HG03520 (cell line): ENCODE measurements at regions not wholly inside any gene's neighbourhood (a gene's known extent, or its start where the extent isn't known, plus 50 kb on each side); places are given as distances from the start of the nearest gene placed in this dataset.

Experiments used
- ATAC-seq: cut with Tn5 transposase; IDR thresholded peaks from one replicate; pipeline ENCODE4 v1.9.1; 2021; ENCODE audit warnings: mild to moderate bottlenecking, moderate library complexity; ENCODE audit not compliant: unreplicated experiment

- ATAC-seq, result no peak
These were observed 434.8 kb upstream of the SLC8A1 start for GRCh38 chr2:40886655-40887054.

GRCh38 chr2:40896358-40896757, 444.5 kb upstream of the SLC8A1 start:
- no peak for ATAC-seq

GRCh38 chr2:40914666-40915065, 462.8 kb upstream of the SLC8A1 start:
- ATAC-seq, result no peak

DNA sequence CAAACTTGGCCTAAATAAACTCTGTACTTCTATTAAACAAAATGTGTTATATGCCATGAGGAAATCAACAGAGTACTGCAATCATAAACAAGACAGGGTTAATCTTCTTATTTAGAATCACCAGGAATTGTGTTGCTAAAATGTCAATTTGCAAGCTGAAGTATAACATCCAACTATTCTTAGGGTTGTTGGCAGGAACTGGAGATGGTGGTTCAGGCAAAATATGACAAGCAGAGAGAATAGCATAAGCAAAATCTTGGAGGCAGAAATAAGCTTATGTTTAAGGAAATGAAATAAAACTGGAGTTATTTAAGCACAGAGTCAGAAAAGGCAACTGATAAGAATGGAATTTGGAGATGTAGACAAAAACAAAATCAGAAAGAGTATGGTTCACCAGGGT, 463.8 kb upstream of the SLC8A1 start:
- no peak for ATAC-seq

- ATAC-seq, result no peak
These were observed 483.5 kb upstream of the SLC8A1 start for GRCh38 chr2:40935349-40935748.

- no peak for ATAC-seq
These were observed 485.4 kb upstream of the SLC8A1 start for GRCh38 chr2:40937284-40937683.

DNA sequence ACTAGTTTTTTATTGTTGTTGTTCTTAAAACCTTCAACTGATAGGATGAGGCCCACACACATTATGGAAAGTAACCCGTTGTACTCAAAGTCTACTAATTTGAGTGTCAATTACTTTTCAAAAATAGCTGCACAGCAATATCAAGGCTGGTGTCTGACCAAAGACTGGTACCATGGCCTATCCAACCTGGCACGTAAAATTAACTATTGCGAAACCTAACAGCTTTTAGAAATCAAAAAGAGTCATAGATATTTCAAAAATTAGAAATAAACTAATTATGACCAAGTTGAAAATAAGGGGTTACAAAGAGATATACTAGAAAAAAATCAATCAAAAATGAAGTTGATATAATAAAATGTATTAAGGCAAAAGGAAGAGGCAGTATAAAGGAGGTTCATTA, 501.5 kb upstream of the SLC8A1 start:
- no peak for ATAC-seq

- no peak for ATAC-seq
These were observed 503.2 kb upstream of the SLC8A1 start for GRCh38 chr2:40955042-40955441.

DNA sequence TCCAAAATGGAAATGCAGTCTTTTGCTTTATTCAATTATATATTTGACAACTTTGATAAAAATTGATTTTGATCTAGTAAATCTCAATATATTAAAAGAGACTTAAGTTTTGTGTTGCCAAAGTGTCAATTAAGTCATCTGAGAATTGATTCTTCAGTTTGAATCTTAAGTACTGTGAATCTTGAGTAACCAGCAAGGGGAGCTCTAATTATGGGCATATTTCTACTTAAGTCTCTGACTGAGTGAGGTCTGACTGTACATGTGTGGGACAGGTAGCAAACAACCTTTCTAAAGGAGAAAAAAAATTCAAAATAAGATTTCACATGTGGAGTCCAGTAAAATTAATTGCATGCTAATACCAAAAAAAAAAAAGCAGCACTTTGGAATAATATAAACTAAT, 503.7 kb upstream of the SLC8A1 start:
- ATAC-seq, result no peak

- no peak for ATAC-seq
These were observed 505.6 kb upstream of the SLC8A1 start for GRCh38 chr2:40957508-40957907.

- no peak for ATAC-seq
These were observed 510.1 kb upstream of the SLC8A1 start for GRCh38 chr2:40962026-40962425.

- no peak for ATAC-seq
These were observed 512.8 kb upstream of the SLC8A1 start for GRCh38 chr2:40964509-40965250.

DNA sequence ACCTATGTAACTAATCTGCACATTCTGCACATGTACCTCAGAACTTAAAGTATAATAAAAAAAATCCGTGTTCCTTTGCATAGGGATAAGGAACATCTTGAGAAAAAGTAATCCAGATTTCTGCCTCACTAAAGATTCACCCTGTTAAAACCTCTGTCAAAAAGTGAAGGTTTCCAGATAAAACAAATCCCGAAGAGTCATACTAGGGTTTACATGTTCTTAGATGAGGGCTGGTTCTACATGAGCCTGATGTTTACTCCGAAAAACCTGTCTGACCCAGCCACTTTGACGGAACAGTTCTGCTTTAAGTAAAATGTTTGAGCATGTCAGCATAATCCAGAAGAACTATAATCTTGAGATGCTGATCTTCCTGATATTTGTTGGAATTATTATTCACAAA, 515.6 kb upstream of the SLC8A1 start:
- ATAC-seq, result no peak

DNA sequence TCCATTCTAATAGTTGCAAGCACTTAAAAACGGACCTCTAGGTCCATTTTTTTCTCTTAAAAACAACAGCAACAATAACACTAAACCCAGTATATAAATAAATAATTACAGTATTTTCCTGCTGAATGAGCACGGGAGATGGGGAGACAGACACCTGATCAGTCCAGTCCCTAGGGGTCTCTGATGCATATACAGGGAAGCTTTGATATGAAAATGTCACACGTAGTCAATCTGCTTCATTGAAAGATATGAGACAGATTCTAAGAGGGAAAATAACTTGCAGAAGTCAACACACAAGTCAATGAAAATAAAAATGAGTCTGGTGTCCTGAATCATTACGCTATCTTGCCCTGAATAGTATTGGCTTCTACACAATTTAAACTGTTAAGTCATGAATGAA, 523.3 kb upstream of the SLC8A1 start:
- ATAC-seq, result no peak

- no peak for ATAC-seq
These were observed 545.5 kb upstream of the SLC8A1 start for GRCh38 chr2:40997362-40997761.

DNA sequence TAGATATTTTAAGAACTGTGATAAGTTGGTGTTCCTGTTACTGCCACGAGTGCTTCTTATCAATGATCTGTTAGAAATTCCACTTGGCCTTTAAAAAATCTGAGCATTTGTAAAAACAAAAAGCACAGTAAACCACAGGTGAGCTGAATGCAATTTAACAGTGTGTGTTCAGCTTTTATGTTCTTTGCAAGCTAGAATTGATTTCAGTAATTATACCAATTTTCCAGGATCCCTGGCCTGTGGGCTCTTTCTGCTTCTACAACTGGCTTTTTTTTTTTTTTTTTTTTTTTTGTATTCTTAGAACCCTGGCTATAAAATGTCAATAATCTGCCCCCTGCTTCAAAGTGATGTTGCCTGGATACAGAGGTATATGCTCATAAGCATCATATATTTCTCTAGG, 548.5 kb upstream of the SLC8A1 start:
- no peak for ATAC-seq

DNA sequence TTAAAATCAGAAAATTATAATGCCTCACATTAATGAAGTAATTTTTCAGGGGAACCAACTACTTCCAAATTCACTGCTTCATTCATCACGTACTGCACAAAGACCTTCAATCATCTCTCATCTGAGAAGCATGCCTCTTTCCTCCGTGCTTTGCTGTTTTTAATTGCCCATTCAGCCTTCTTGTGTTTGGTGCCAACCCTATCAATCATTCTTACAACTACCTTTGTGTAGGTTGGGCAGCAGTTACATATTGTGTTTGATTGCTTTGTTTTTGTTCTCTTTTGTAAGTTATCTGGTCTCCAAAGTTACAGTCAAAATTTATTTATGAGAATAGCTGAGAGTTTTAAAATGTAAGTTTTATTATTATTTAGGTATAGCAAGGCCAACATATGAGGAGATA, 549.0 kb upstream of the SLC8A1 start:
- no peak for ATAC-seq

- no peak for ATAC-seq
These were observed 552.8 kb upstream of the SLC8A1 start for GRCh38 chr2:41004700-41005099.

- ATAC-seq, result no peak
These were observed 568.5 kb upstream of the SLC8A1 start for GRCh38 chr2:41020358-41020757.

- ATAC-seq, result no peak
These were observed 572.9 kb upstream of the SLC8A1 start for GRCh38 chr2:41024816-41025215.

- ATAC-seq, result peak; percentile 85
These were observed 574.7 kb upstream of the SLC8A1 start for GRCh38 chr2:41026613-41027012.

DNA sequence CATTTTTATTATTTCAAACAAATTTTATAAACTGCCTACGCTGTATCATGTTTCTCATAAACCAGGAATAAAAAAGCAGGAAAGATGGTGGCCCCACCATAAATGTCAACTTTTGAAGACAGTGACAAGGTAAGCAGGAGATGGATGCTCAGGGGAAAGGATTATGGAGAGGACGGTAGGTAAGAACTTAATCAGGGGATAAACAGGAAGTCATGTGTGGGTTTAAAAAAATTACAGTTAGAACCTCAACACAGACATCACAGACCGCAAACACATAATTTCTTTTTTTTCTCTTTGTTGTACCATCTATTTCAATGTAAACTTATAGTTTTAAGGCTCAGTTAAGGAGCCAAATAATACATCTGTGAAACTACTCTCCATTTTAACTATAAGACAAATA, 575.2 kb upstream of the SLC8A1 start:
- ATAC-seq, result no peak

DNA sequence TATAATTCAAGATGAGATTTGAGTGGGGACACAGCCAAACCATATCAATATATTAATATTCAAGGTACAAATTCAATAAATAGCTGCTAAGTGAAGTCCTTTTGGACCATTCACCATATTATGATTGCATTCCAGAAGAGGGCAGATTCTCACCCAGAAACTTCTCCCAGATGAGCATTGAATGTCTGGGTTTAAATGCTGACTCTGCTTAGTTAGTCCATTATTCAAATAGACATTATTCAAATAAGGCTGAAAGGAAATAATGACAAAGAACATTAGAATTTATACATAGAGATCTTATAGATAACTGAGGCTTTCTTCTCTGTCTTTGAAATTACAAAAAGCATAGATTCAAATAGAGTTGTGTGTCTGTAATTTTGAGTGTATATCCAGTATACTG, 579.4 kb upstream of the SLC8A1 start:
- no peak for ATAC-seq
